ENCODE measurements at regions not wholly inside any gene's neighbourhood (a gene's known extent, or its start where the extent isn't known, plus 50 kb on each side); places are given as distances from the start of the nearest gene placed in this dataset.

DNA sequence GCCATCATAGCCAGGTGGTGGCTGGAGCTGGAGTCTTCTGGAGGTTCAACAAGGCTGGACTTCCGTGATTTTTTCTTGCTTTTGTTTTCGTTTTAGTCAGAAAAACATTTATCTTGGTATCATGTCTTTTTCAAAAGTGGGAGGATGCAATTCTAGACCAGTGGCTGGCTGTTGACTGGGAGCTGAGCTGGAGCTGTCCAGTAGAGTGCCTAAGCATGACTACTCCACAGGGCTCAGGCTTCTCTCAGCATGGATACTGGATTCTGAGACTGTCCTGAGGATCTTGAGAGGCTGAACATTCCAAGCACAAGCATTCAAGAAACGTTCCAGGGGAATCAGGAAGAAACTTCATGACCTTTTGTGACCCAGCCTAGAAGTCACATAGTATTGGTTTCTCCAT lies 598.1 kb downstream of the MID1IP1 start:
- H3K4me3 ChIP-seq (ENCODE audit: insufficient read depth, low read depth, low read length): no peak overlapping the region
- dilution Hi-C loops (cut with HindIII; ENCODE audit: low sequenced_read_pairs, unreplicated experiment) (no loop called here), in situ Hi-C loops (cut with MboI; ENCODE audit: low sequenced_read_pairs) (no loop called here), intact Hi-C loops (cut with micrococcal nuclease) (no loop called here)
- DNase-seq: no peak
- BruUV-seq (replicated peaks): no TSS peak
- H2BK20ac ChIP-seq (ENCODE audit: low read depth, low read length): no peak overlapping the region
- H4K20me1 ChIP-seq (ENCODE audit: insufficient read depth, low read length): no peaks in the 10 kb centered on the region
- no peak overlapping the region for H2AK9ac ChIP-seq (replicated peaks; ENCODE audit: low read depth, low read length, poor library complexity)
- no peak overlapping the region for H3K56ac ChIP-seq (ENCODE audit: extremely low read depth, insufficient read depth, low read length)
- H4K5ac ChIP-seq (ENCODE audit: low read depth, low read length): no peak overlapping the region
- H2AFZ ChIP-seq (replicated peaks; ENCODE audit: low read length, poor library complexity): no peak overlapping the region
- H3K4ac ChIP-seq (ENCODE audit: low read depth, low read length): no peak overlapping the region
- no peak overlapping the region for H4K91ac ChIP-seq (ENCODE audit: insufficient read depth, low read depth, low read length)
- H3K4me1 ChIP-seq (ENCODE audit: control insufficient read depth, insufficient read depth, low read length): no peaks in the 10 kb centered on the region
- ATAC-seq (ENCODE audit: low read depth): no peak
- no peak overlapping the region for H3K4me2 ChIP-seq (ENCODE audit: low read depth, low read length)
- no peaks in the 10 kb centered on the region; the same call in 1 of the 2 replicates for H3K9me3 ChIP-seq (ENCODE audit: control insufficient read depth, insufficient read depth, low read length)
- no peak overlapping the region for H2BK5ac ChIP-seq (ENCODE audit: low read depth, low read length, poor library complexity, severe bottlenecking)
- POLR2A ChIA-PET (ENCODE audit: unreplicated experiment): no interaction called here
- H4K8ac ChIP-seq (ENCODE audit: low read depth in 2 of 2, low read length in 2 of 2): no peak overlapping the region
- no peak overlapping the region for H3K18ac ChIP-seq (ENCODE audit: low read depth, low read length)
- no peak overlapping the region for H3K27ac ChIP-seq (ENCODE audit: insufficient read depth, low read length)
- no peak overlapping the region for H3K9ac ChIP-seq (ENCODE audit: low read depth, low read length)
- TF ChIP-seq, protein P1, sequence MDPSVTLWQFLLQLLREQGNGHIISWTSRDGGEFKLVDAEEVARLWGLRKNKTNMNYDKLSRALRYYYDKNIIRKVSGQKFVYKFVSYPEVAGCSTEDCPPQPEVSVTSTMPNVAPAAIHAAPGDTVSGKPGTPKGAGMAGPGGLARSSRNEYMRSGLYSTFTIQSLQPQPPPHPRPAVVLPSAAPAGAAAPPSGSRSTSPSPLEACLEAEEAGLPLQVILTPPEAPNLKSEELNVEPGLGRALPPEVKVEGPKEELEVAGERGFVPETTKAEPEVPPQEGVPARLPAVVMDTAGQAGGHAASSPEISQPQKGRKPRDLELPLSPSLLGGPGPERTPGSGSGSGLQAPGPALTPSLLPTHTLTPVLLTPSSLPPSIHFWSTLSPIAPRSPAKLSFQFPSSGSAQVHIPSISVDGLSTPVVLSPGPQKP (IDR thresholded peaks at IDR 0.05; ENCODE audit: borderline replicate concordance, low read depth, low read length): no peak
- no peak for TF ChIP-seq RCOR1 (IDR thresholded peaks at IDR 0.05; ENCODE audit: insufficient replicate concordance, low read length)
- no peak for TF ChIP-seq POLR2A (IDR thresholded peaks at IDR 0.05; ENCODE audit: low read depth, low read length)
- TF ChIP-seq CEBPB (IDR thresholded peaks at IDR 0.05; ENCODE audit: low read depth, low read length): no peak
- TF ChIP-seq MXI1 (IDR thresholded peaks at IDR 0.05; ENCODE audit: borderline replicate concordance, low read depth, low read length): no peak
- TF ChIP-seq MAZ (IDR thresholded peaks at IDR 0.05; ENCODE audit: borderline replicate concordance, low read depth, low read length): no peak
- TF ChIP-seq, protein P2, sequence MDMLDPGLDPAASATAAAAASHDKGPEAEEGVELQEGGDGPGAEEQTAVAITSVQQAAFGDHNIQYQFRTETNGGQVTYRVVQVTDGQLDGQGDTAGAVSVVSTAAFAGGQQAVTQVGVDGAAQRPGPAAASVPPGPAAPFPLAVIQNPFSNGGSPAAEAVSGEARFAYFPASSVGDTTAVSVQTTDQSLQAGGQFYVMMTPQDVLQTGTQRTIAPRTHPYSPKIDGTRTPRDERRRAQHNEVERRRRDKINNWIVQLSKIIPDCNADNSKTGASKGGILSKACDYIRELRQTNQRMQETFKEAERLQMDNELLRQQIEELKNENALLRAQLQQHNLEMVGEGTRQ (IDR thresholded peaks at IDR 0.05; ENCODE audit: low read depth, low read length): no peak
- H3K14ac ChIP-seq (replicated peaks; ENCODE audit: low read depth, low read length): no peak overlapping the region
- H3K27me3 ChIP-seq (ENCODE audit: control insufficient read depth, insufficient read depth, low read length): peaks cover 10% of the 10 kb centered on the region
- WGBS, 2 experiments (ENCODE audit: extremely low coverage in 2 of 2, insufficient read length in 1 of 2): no CpG with 5 or more reads among the region's 3 CpGs
- no peaks in the 10 kb centered on the region for H3K79me1 ChIP-seq (ENCODE audit: low read depth in 1 of 2, low read length in 2 of 2)
- H3K9me1 ChIP-seq (ENCODE audit: insufficient read depth, low read length): no peaks in the 10 kb centered on the region
- H2BK15ac ChIP-seq (ENCODE audit: low read depth, low read length): no peak overlapping the region
- CTCF ChIA-PET: no interaction called here
- H3K36me3 ChIP-seq (ENCODE audit: control insufficient read depth, insufficient read depth, low read length): no peaks in the 10 kb centered on the region
- no peak overlapping the region for H2AK5ac ChIP-seq (ENCODE audit: low read depth, low read length)
- H3K23ac ChIP-seq (ENCODE audit: low read depth, low read length): no peak overlapping the region
- no peak overlapping the region for H2BK120ac ChIP-seq (ENCODE audit: low read depth, low read length)

All from IMR-90 (cell line).